GM03348 (cell line): ENCODE measurements at regions not wholly inside any gene's neighbourhood (a gene's known extent, or its start where the extent isn't known, plus 50 kb on each side); places are given as distances from the start of the nearest gene placed in this dataset.
"Not testable (repeated sequence)": the region's sequence is repeated elsewhere in the genome, so short reads cannot be mapped to it uniquely, and the experiment has no call there.

Source experiments
- DNase-seq: peaks from one replicate; pipeline ENCODE4 v3.0.0; 2012; ENCODE audit warnings: low spot score

- DNase-seq = no peak
Measured at GRCh38 chr18:34942276-34942675, 98.9 kb upstream of the MAPRE2 start.

- DNase-seq = no peak
Measured at GRCh38 chr18:34942975-34943374, 98.2 kb upstream of the MAPRE2 start.

- no peak for DNase-seq
Measured at GRCh38 chr18:34943587-34943986, 97.6 kb upstream of the MAPRE2 start.

GRCh38 chr18:34947711-34948125, 93.5 kb upstream of the MAPRE2 start:
- no peak for DNase-seq

GRCh38 chr18:34951625-34952379, 89.4 kb upstream of the MAPRE2 start:
- DNase-seq = no peak

GRCh38 chr18:34953212-34953611, 88.0 kb upstream of the MAPRE2 start:
- no peak for DNase-seq

GRCh38 chr18:34955494-34955893, 85.7 kb upstream of the MAPRE2 start:
- not testable (repeated sequence) for DNase-seq

GRCh38 chr18:34956663-34957062, 84.5 kb upstream of the MAPRE2 start:
- DNase-seq = no peak

- DNase-seq = no peak
Measured at GRCh38 chr18:34957119-34957863, 83.9 kb upstream of the MAPRE2 start.

- DNase-seq = no peak
Measured at GRCh38 chr18:34957864-34958259, 83.4 kb upstream of the MAPRE2 start.

GRCh38 chr18:34959211-34959829, 81.9 kb upstream of the MAPRE2 start:
- DNase-seq = no peak

GRCh38 chr18:34959989-34960388, 81.2 kb upstream of the MAPRE2 start:
- no peak for DNase-seq

GRCh38 chr18:34965108-34965507, 76.1 kb upstream of the MAPRE2 start:
- no peak for DNase-seq

- DNase-seq = no peak
Measured at GRCh38 chr18:34965566-34965965, 75.6 kb upstream of the MAPRE2 start.

GRCh38 chr18:34970106-34970505, 71.1 kb upstream of the MAPRE2 start:
- DNase-seq = no peak

- no peak for DNase-seq
Measured at GRCh38 chr18:34971313-34971712, 69.9 kb upstream of the MAPRE2 start.

GRCh38 chr18:34972765-34973414, 68.3 kb upstream of the MAPRE2 start:
- DNase-seq = no peak

GRCh38 chr18:34976123-34976522, 65.1 kb upstream of the MAPRE2 start:
- DNase-seq = no peak

GRCh38 chr18:34976534-34976898, 64.7 kb upstream of the MAPRE2 start:
- no peak for DNase-seq

- DNase-seq = peak; percentile 35
Measured at GRCh38 chr18:34976899-34977837, 64.0 kb upstream of the MAPRE2 start.

- DNase-seq = peak; percentile 12
Measured at GRCh38 chr18:34977838-34978532, 63.2 kb upstream of the MAPRE2 start.
